ENCODE measurements at regions not wholly inside any gene's neighbourhood (a gene's known extent, or its start where the extent isn't known, plus 50 kb on each side); places are given as distances from the start of the nearest gene placed in this dataset.
A peak's percentile ranks its signal among the peaks of the same experiment; 100 is the strongest.

DNA sequence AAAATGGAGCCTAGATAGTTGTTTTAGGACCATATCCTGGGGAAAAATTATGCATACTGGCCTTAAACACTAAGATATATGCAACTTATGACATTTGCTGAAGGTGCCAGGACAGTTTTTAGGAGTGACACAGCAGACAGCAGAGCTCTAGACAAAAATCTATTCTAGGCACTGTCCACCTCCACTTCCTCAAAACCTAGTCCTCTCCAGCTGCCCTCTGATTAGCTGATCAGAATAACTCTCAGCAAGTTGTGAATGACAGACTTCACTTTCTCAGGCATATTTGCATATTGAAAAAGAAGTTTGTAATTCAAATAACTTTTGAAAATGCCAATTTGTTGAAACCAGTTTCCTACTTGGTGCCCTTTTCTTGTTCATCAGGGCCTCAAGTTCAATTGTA, 152.3 kb upstream of the STEAP4 start:
- DNase-seq = no peak
- no peaks in the 10 kb centered on the region for H3K4me1 ChIP-seq (ENCODE audit: control insufficient read depth, low read depth, low read length)

DNA sequence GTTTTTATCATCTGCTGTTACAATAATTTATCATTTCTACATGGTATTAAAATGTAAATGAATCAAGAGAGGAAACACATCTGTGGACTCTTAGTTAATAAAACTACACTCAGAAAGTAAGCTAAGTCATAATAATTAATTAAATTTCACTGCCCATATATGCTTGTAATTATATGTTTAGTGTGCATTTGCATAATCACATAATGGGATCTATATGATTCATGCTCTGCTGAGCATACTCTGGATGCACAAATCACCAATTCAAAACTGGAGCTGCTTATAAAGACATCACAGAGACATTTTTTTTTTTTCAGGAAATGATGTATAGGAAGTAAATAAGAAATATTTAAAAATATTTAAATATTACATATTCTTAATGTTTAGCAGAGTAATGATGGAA, 151.6 kb upstream of the STEAP4 start:
- H2BK15ac ChIP-seq (replicated peaks; ENCODE audit: low read depth) = no peak overlapping the region
- no peak overlapping the region for H2AK5ac ChIP-seq (ENCODE audit: low read length)
- no peaks in the 10 kb centered on the region for H3K79me1 ChIP-seq (ENCODE audit: low read length)
- H2BK120ac ChIP-seq (ENCODE audit: low read depth, low read length) = no peak overlapping the region
- H3K4me2 ChIP-seq (ENCODE audit: low read length) = no peak overlapping the region
- no peak overlapping the region for H3K18ac ChIP-seq (ENCODE audit: low read length)
- DNase-seq = no peak
- no peak overlapping the region for H2BK5ac ChIP-seq (ENCODE audit: low read length)
- H3K9ac ChIP-seq (ENCODE audit: low read length) = no peak overlapping the region
- H3K27ac ChIP-seq (ENCODE audit: low read depth, low read length) = no peak overlapping the region
- H3K4me1 ChIP-seq (ENCODE audit: control insufficient read depth, low read depth, low read length) = no peaks in the 10 kb centered on the region
- no peak overlapping the region for H3K4ac ChIP-seq (ENCODE audit: low read depth, low read length)
- H3K23ac ChIP-seq (ENCODE audit: low read length) = no peak overlapping the region
- no peaks in the 10 kb centered on the region for H3K36me3 ChIP-seq (ENCODE audit: control insufficient read depth, insufficient read depth, low read length)
- no peak overlapping the region for H4K5ac ChIP-seq (ENCODE audit: low read length)
- H3K27me3 ChIP-seq (ENCODE audit: insufficient read depth, low read length, poor library complexity) = no peaks in the 10 kb centered on the region
- H3K4me3 ChIP-seq (ENCODE audit: low read length) = no peak overlapping the region
- H3K56ac ChIP-seq (ENCODE audit: low read length) = no peak overlapping the region
- no peaks in the 10 kb centered on the region for H3K79me2 ChIP-seq (ENCODE audit: control insufficient read depth, insufficient read depth, low read length)
- H4K8ac ChIP-seq (ENCODE audit: low read depth, low read length) = no peak overlapping the region

More for the DNA sequence above, 152.3 kb upstream of the STEAP4 start:
- H4K5ac ChIP-seq (ENCODE audit: low read length) = no peak overlapping the region
- H3K56ac ChIP-seq (ENCODE audit: low read length) = no peak overlapping the region
- no peak overlapping the region for H2BK5ac ChIP-seq (ENCODE audit: low read length)
- H4K8ac ChIP-seq (ENCODE audit: low read depth, low read length) = no peak overlapping the region
- H3K9ac ChIP-seq (ENCODE audit: low read length) = no peak overlapping the region
- H3K79me2 ChIP-seq (ENCODE audit: control insufficient read depth, insufficient read depth, low read length) = no peaks in the 10 kb centered on the region
- no peak overlapping the region for H3K18ac ChIP-seq (ENCODE audit: low read length)
- no peak overlapping the region for H3K4me3 ChIP-seq (ENCODE audit: low read length)
- H2AK5ac ChIP-seq (ENCODE audit: low read length) = no peak overlapping the region
- H2BK120ac ChIP-seq (ENCODE audit: low read depth, low read length) = no peak overlapping the region
- no peak overlapping the region for H3K27ac ChIP-seq (ENCODE audit: low read depth, low read length)
- H3K4me2 ChIP-seq (ENCODE audit: low read length) = no peak overlapping the region
- H3K27me3 ChIP-seq (ENCODE audit: insufficient read depth, low read length, poor library complexity) = no peaks in the 10 kb centered on the region
- no peaks in the 10 kb centered on the region for H3K79me1 ChIP-seq (ENCODE audit: low read length)
- H2BK15ac ChIP-seq (replicated peaks; ENCODE audit: low read depth) = no peak overlapping the region
- no peak overlapping the region for H3K23ac ChIP-seq (ENCODE audit: low read length)
- H3K4ac ChIP-seq (ENCODE audit: low read depth, low read length) = no peak overlapping the region
- H3K36me3 ChIP-seq (ENCODE audit: control insufficient read depth, insufficient read depth, low read length) = no peaks in the 10 kb centered on the region

DNA sequence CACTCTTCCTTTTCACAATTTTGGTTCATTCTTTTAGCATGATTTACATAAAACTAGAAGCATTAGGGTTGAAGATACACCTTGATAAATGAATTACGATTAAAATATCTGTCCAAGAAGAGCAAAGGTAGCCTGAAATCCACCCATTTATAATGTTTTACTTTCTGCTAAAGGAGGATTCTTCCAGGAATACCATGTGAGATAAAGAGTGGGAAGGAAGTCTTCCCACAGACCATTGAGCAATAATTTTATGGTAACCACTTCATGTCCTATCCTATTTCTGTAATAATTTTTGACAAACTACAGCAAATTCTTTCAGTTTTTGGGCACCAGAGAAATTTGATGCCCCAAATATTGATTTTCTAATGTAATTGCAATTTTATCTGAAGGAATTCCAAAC, 150.6 kb upstream of the STEAP4 start:
- no peaks in the 10 kb centered on the region for H3K36me3 ChIP-seq (ENCODE audit: control insufficient read depth, insufficient read depth, low read length)
- no peak overlapping the region for H2BK120ac ChIP-seq (ENCODE audit: low read depth, low read length)
- no peak overlapping the region for H3K18ac ChIP-seq (ENCODE audit: low read length)

DNA sequence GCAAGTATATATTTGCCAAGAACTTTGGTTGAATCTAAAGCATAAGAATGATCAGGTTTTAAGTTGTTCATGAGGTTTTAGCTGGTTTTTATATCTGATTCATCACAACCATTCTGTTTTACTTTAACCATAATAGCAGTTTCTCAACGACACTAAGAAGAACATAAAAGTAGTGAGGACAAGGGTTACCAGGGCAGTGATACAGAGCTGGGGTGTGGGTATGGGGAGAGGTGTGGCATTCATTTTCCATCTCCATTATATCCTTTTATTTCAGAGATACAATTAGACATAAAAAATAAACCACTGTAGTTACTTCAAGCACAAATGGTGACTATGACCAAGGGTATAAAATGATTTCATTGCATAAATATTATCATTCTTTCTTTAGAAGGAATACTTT, 149.8 kb upstream of the STEAP4 start:
- H3K9ac ChIP-seq (ENCODE audit: low read length) = no peak overlapping the region

More for the DNA sequence above, 150.6 kb upstream of the STEAP4 start:
- no peak overlapping the region for H2BK5ac ChIP-seq (ENCODE audit: low read length)
- no CpG with 5 or more reads among the region's 1 CpG for WGBS (ENCODE audit: extremely low coverage, insufficient coverage, low lambda C conversion rate)
- H3K27me3 ChIP-seq (ENCODE audit: insufficient read depth, low read length, poor library complexity) = no peaks in the 10 kb centered on the region
- no peak overlapping the region for H4K8ac ChIP-seq (ENCODE audit: low read depth, low read length)
- H3K56ac ChIP-seq (ENCODE audit: low read length) = no peak overlapping the region
- no peak overlapping the region for H3K4ac ChIP-seq (ENCODE audit: low read depth, low read length)
- no peak overlapping the region for H3K4me2 ChIP-seq (ENCODE audit: low read length)
- H3K9ac ChIP-seq (ENCODE audit: low read length) = no peak overlapping the region
- no peaks in the 10 kb centered on the region for H3K4me1 ChIP-seq (ENCODE audit: control insufficient read depth, low read depth, low read length)
- no peak overlapping the region for H4K5ac ChIP-seq (ENCODE audit: low read length)
- no peak overlapping the region for H2BK15ac ChIP-seq (replicated peaks; ENCODE audit: low read depth)
- H3K79me2 ChIP-seq (ENCODE audit: control insufficient read depth, insufficient read depth, low read length) = no peaks in the 10 kb centered on the region
- H3K27ac ChIP-seq (ENCODE audit: low read depth, low read length) = no peak overlapping the region
- no peak overlapping the region for H2AK5ac ChIP-seq (ENCODE audit: low read length)
- H3K79me1 ChIP-seq (ENCODE audit: low read length) = no peaks in the 10 kb centered on the region
- DNase-seq = no peak
- no peak overlapping the region for H3K23ac ChIP-seq (ENCODE audit: low read length)
- H3K4me3 ChIP-seq (ENCODE audit: low read length) = no peak overlapping the region

DNA sequence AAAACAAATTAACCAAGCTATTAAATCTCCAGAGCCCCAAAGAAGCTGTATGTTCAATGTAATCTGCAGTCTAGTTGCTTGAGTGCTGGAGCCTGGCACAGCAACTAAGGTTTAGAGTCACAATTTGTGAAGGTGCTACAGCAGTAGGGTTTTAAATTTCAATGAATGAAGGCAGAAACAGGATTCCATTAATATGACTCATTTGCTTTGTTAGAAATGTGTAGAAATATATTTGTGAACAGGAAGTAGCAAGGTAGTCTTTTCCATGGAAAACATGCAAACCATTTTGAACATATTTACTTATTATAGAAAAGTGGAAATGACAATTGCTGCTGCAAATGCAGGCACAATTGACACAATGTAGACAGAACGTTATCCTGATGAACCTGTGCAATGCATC, 149.0 kb upstream of the STEAP4 start:
- Histone ChIP-seq H3K4me2 (ENCODE audit: low read length) (no peak overlapping the region), H4K8ac (ENCODE audit: low read depth, low read length) (no peak overlapping the region), H3K27me3 (ENCODE audit: insufficient read depth, low read length, poor library complexity) (no peaks in the 10 kb centered on the region), H3K36me3 (ENCODE audit: control insufficient read depth, insufficient read depth, low read length) (no peaks in the 10 kb centered on the region), H3K27ac (ENCODE audit: low read depth, low read length) (no peak overlapping the region), H2BK5ac (ENCODE audit: low read length) (no peak overlapping the region), H3K18ac (ENCODE audit: low read length) (no peak overlapping the region), H3K23ac (ENCODE audit: low read length) (no peak overlapping the region), H3K4ac (ENCODE audit: low read depth, low read length) (no peak overlapping the region), H3K56ac (ENCODE audit: low read length) (no peak overlapping the region), H2AK5ac (ENCODE audit: low read length) (no peak overlapping the region), H3K9ac (ENCODE audit: low read length) (no peak overlapping the region), H3K79me2 (ENCODE audit: control insufficient read depth, insufficient read depth, low read length) (no peaks in the 10 kb centered on the region), H3K4me3 (ENCODE audit: low read length) (no peak overlapping the region), H3K79me1 (ENCODE audit: low read length) (no peaks in the 10 kb centered on the region), H2BK120ac (ENCODE audit: low read depth, low read length) (no peak overlapping the region), H4K5ac (ENCODE audit: low read length) (no peak overlapping the region), H3K4me1 (ENCODE audit: control insufficient read depth, low read depth, low read length) (no peaks in the 10 kb centered on the region), H2BK15ac (replicated peaks; ENCODE audit: low read depth) (no peak overlapping the region)
- DNase-seq = peak; percentile 7
- no CpG with 5 or more reads among the region's 1 CpG for WGBS (ENCODE audit: extremely low coverage, insufficient coverage, low lambda C conversion rate)

More for the DNA sequence above, 149.8 kb upstream of the STEAP4 start:
- Histone ChIP-seq H3K27ac (ENCODE audit: low read depth, low read length) (no peak overlapping the region), H2BK15ac (replicated peaks; ENCODE audit: low read depth) (no peak overlapping the region), H3K23ac (ENCODE audit: low read length) (no peak overlapping the region), H2BK120ac (ENCODE audit: low read depth, low read length) (no peak overlapping the region), H3K18ac (ENCODE audit: low read length) (no peak overlapping the region), H2BK5ac (ENCODE audit: low read length) (no peak overlapping the region), H3K36me3 (ENCODE audit: control insufficient read depth, insufficient read depth, low read length) (no peaks in the 10 kb centered on the region), H3K27me3 (ENCODE audit: insufficient read depth, low read length, poor library complexity) (no peaks in the 10 kb centered on the region), H3K4me1 (ENCODE audit: control insufficient read depth, low read depth, low read length) (no peaks in the 10 kb centered on the region), H4K8ac (ENCODE audit: low read depth, low read length) (no peak overlapping the region), H2AK5ac (ENCODE audit: low read length) (no peak overlapping the region), H3K79me2 (ENCODE audit: control insufficient read depth, insufficient read depth, low read length) (no peaks in the 10 kb centered on the region), H3K4ac (ENCODE audit: low read depth, low read length) (no peak overlapping the region), H3K56ac (ENCODE audit: low read length) (no peak overlapping the region), H3K4me3 (ENCODE audit: low read length) (no peak overlapping the region), H3K79me1 (ENCODE audit: low read length) (no peaks in the 10 kb centered on the region), H4K5ac (ENCODE audit: low read length) (no peak overlapping the region), H3K4me2 (ENCODE audit: low read length) (no peak overlapping the region)
- no peak for DNase-seq
- no CpG with 5 or more reads among the region's 1 CpG for WGBS (ENCODE audit: extremely low coverage, insufficient coverage, low lambda C conversion rate)

DNA sequence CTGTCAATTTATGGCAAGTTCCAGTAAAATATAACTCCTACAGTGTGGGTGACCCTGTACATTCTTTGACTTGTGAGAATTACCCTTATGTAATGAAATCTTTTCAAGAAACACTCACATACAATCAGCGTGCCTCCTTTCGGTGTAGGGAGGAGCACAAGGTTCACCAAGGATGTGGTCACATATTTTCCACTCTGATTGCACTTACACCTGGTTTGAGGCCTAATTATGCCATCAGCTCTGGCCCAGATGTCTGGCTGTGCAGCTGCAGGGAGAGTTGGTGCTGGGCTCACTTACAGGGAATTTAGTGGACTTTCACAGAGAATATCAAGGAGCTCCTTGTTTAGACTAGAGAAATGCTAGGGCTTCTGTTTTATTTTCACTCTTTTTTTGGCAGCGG, 146.0 kb upstream of the STEAP4 start:
- H3K4me3 ChIP-seq (ENCODE audit: low read length) = no peak overlapping the region
- H3K27ac ChIP-seq (ENCODE audit: low read depth, low read length) = no peak overlapping the region
- no peak overlapping the region for H2AK5ac ChIP-seq (ENCODE audit: low read length)
- no CpG with 5 or more reads among the region's 3 CpGs for WGBS (ENCODE audit: extremely low coverage, insufficient coverage, low lambda C conversion rate)
- H3K9ac ChIP-seq (ENCODE audit: low read length) = no peak overlapping the region
- no peak overlapping the region for H3K4me2 ChIP-seq (ENCODE audit: low read length)
- H4K5ac ChIP-seq (ENCODE audit: low read length) = no peak overlapping the region
- no peak for DNase-seq
- H3K27me3 ChIP-seq (ENCODE audit: insufficient read depth, low read length, poor library complexity) = no peaks in the 10 kb centered on the region
- H4K8ac ChIP-seq (ENCODE audit: low read depth, low read length) = no peak overlapping the region
- no peaks in the 10 kb centered on the region for H3K79me2 ChIP-seq (ENCODE audit: control insufficient read depth, insufficient read depth, low read length)
- H3K36me3 ChIP-seq (ENCODE audit: control insufficient read depth, insufficient read depth, low read length) = no peaks in the 10 kb centered on the region
- no peak overlapping the region for H3K56ac ChIP-seq (ENCODE audit: low read length)
- H2BK120ac ChIP-seq (ENCODE audit: low read depth, low read length) = no peak overlapping the region
- no peaks in the 10 kb centered on the region for H3K4me1 ChIP-seq (ENCODE audit: control insufficient read depth, low read depth, low read length)
- H3K79me1 ChIP-seq (ENCODE audit: low read length) = no peaks in the 10 kb centered on the region
- no peak overlapping the region for H3K4ac ChIP-seq (ENCODE audit: low read depth, low read length)
- no peak overlapping the region for H2BK15ac ChIP-seq (replicated peaks; ENCODE audit: low read depth)
- no peak overlapping the region for H2BK5ac ChIP-seq (ENCODE audit: low read length)
- no peak overlapping the region for H3K23ac ChIP-seq (ENCODE audit: low read length)
- H3K18ac ChIP-seq (ENCODE audit: low read length) = no peak overlapping the region
